ENCODE measurements at regions not wholly inside any gene's neighbourhood (a gene's known extent, or its start where the extent isn't known, plus 50 kb on each side); places are given as distances from the start of the nearest gene placed in this dataset.
A peak's percentile ranks its signal among the peaks of the same experiment; 100 is the strongest.

GRCh38 chr1:5621692-5622091 lies 370.5 kb downstream of the NPHP4 start:
- H2AFZ ChIP-seq (ENCODE audit: low read depth, low read length) = no peak overlapping the region
- no peak overlapping the region for H3K9ac ChIP-seq (ENCODE audit: low read length)
- H3K36me3 ChIP-seq (ENCODE audit: insufficient read depth, low read length) = no peaks in the 10 kb centered on the region
- no peaks in the 10 kb centered on the region for H3K79me2 ChIP-seq (replicated peaks; ENCODE audit: insufficient read depth, low read length)
- no peaks in the 10 kb centered on the region for H3K9me3 ChIP-seq (ENCODE audit: low read length)
- no peak overlapping the region for H3K4me3 ChIP-seq (ENCODE audit: low read length)
- no peak overlapping the region for H3K27ac ChIP-seq (ENCODE audit: low read length)
- no peaks in the 10 kb centered on the region for H4K20me1 ChIP-seq (ENCODE audit: insufficient read depth)
- no peak overlapping the region for H3K4me2 ChIP-seq (ENCODE audit: low read length)
- no peaks in the 10 kb centered on the region for H3K9me2 ChIP-seq (ENCODE audit: insufficient read depth, low read length)
- H3K27me3 ChIP-seq (ENCODE audit: insufficient read depth, low read depth, low read length) = no peaks in the 10 kb centered on the region
- no peak for TF ChIP-seq RAD21 (conservative IDR thresholded peaks at IDR 0.05)
- no peak for TF ChIP-seq SMC3 (conservative IDR thresholded peaks at IDR 0.05; ENCODE audit: poor library complexity)
- no peak for TF ChIP-seq REST (IDR thresholded peaks at IDR 0.05; ENCODE audit: borderline replicate concordance)
- no peak for TF ChIP-seq MXI1 (conservative IDR thresholded peaks at IDR 0.05; ENCODE audit: poor library complexity, severe bottlenecking)
- no peak for TF ChIP-seq TAF1 (IDR thresholded peaks at IDR 0.05; ENCODE audit: low read depth)
- no peak for TF ChIP-seq EP300 (conservative IDR thresholded peaks at IDR 0.05; ENCODE audit: poor library complexity, severe bottlenecking)
- TF ChIP-seq CTCF (IDR thresholded peaks at IDR 0.05; ENCODE audit: poor library complexity, severe bottlenecking) = no peak
- no peak for TF ChIP-seq POLR2AphosphoS5 (IDR thresholded peaks at IDR 0.05)
- no peak for TF ChIP-seq EZH2 (IDR thresholded peaks at IDR 0.05; ENCODE audit: borderline replicate concordance, insufficient read depth, low read length, poor library complexity, severe bottlenecking)
- no peaks in the 10 kb centered on the region for H3F3A ChIP-seq (ENCODE audit: insufficient read depth, low read length, poor library complexity, severe bottlenecking)

- no peaks in the 10 kb centered on the region for H3K36me3 ChIP-seq (ENCODE audit: insufficient read depth, low read length)
Observed at GRCh38 chr1:5620997-5621396, 371.2 kb downstream of the NPHP4 start.

More at GRCh38 chr1:5620997-5621396, 371.2 kb downstream of the NPHP4 start:
- H3K9me3 ChIP-seq (ENCODE audit: low read length) = no peaks in the 10 kb centered on the region
- TF ChIP-seq SMC3 (conservative IDR thresholded peaks at IDR 0.05; ENCODE audit: poor library complexity) (peak; percentile 76), CTCF (IDR thresholded peaks at IDR 0.05; ENCODE audit: poor library complexity, severe bottlenecking) (peak; percentile 69), POLR2AphosphoS5 (IDR thresholded peaks at IDR 0.05) (no peak), RAD21 (conservative IDR thresholded peaks at IDR 0.05) (peak; percentile 76)
- no peaks in the 10 kb centered on the region for H4K20me1 ChIP-seq (ENCODE audit: insufficient read depth)
- H3K27ac ChIP-seq (ENCODE audit: low read length) = no peak overlapping the region
- no peak overlapping the region for H3K4me3 ChIP-seq (ENCODE audit: low read length)
- H3K79me2 ChIP-seq (replicated peaks; ENCODE audit: insufficient read depth, low read length) = no peaks in the 10 kb centered on the region
- no peaks in the 10 kb centered on the region for H3K9me2 ChIP-seq (ENCODE audit: insufficient read depth, low read length)
- H3K27me3 ChIP-seq (ENCODE audit: insufficient read depth, low read depth, low read length) = no peaks in the 10 kb centered on the region
- H3K4me2 ChIP-seq (ENCODE audit: low read length) = no peak overlapping the region
- no peak overlapping the region for H2AFZ ChIP-seq (ENCODE audit: low read depth, low read length)
- no peak overlapping the region for H3K9ac ChIP-seq (ENCODE audit: low read length)
- no peaks in the 10 kb centered on the region for H3F3A ChIP-seq (ENCODE audit: insufficient read depth, low read length, poor library complexity, severe bottlenecking)
